ENCODE measurements at regions not wholly inside any gene's neighbourhood (a gene's known extent, or its start where the extent isn't known, plus 50 kb on each side); places are given as distances from the start of the nearest gene placed in this dataset.

DNA sequence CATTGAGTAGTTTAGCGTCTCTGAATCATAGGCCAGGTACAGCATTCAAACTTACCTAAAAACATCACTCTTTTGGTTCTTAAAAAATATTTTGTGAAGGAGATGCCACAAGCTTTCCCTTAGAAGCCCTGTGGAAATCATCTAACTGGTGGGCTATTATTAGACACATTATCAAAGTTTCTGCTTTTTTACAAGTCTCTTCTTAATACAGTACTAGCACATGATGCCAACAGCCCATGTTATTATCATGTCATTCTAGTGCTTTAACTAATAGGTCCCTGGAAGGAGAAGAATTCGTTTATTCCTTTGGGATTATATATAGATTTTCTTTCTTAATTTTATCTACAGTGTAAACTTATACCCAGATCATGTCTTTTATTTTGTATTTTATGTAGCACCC is 146.0 kb upstream of the PTPRK start:
- Histone ChIP-seq H3K27me3 (ENCODE audit: insufficient read depth, poor library complexity, severe bottlenecking) (no peaks in the 10 kb centered on the region), H3K4me3 (replicated peaks; ENCODE audit: insufficient read depth, low read length) (no peak overlapping the region)
- TF ChIP-seq SPI1 (IDR thresholded peaks at IDR 0.05; ENCODE audit: borderline replicate concordance, low read depth) (no peak), POLR2AphosphoS5 (IDR thresholded peaks at IDR 0.05; ENCODE audit: low read depth) (no peak)
- TF ChIP-seq, protein P1, sequence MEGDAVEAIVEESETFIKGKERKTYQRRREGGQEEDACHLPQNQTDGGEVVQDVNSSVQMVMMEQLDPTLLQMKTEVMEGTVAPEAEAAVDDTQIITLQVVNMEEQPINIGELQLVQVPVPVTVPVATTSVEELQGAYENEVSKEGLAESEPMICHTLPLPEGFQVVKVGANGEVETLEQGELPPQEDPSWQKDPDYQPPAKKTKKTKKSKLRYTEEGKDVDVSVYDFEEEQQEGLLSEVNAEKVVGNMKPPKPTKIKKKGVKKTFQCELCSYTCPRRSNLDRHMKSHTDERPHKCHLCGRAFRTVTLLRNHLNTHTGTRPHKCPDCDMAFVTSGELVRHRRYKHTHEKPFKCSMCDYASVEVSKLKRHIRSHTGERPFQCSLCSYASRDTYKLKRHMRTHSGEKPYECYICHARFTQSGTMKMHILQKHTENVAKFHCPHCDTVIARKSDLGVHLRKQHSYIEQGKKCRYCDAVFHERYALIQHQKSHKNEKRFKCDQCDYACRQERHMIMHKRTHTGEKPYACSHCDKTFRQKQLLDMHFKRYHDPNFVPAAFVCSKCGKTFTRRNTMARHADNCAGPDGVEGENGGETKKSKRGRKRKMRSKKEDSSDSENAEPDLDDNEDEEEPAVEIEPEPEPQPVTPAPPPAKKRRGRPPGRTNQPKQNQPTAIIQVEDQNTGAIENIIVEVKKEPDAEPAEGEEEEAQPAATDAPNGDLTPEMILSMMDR (IDR thresholded peaks at IDR 0.05; ENCODE audit: insufficient read depth, low read length), result no peak

DNA sequence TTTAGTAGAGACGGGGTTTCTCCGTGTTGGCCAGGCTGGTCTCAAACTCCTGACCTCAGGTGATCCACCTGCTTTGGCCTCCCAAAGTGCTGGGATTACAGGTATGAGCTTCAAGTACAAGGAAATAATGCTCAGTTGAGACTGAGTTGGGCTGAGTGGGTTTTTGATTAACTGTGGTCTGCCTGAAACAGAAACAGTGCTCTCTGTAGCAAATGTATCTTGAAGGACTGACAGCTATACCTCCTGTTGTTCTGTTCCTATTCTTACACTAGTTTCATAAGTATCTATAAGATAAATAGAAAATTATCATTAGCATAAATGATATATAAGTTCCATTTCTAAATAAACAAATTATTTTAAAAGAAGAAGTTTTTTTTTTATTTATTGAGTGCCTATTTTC is 142.8 kb upstream of the PTPRK start:
- Histone ChIP-seq H3K27ac (replicated peaks) (no peak overlapping the region), H3K4me3 (replicated peaks; ENCODE audit: insufficient read depth, low read length) (no peak overlapping the region), H3K27me3 (ENCODE audit: insufficient read depth, poor library complexity, severe bottlenecking) (no peaks in the 10 kb centered on the region)
- no peak for TF ChIP-seq REST (IDR thresholded peaks at IDR 0.05; ENCODE audit: insufficient replicate concordance, low read depth)
- TF ChIP-seq POLR2AphosphoS5 (IDR thresholded peaks at IDR 0.05; ENCODE audit: low read depth), result no peak
- TF ChIP-seq SPI1 (IDR thresholded peaks at IDR 0.05; ENCODE audit: borderline replicate concordance, low read depth), result no peak
- TF ChIP-seq GABPA (IDR thresholded peaks at IDR 0.05; ENCODE audit: low read depth), result no peak
- TF ChIP-seq, protein P1 (IDR thresholded peaks at IDR 0.05; ENCODE audit: insufficient read depth, low read length), result no peak
- DNase-seq (ENCODE audit: low read depth in 1 of 2, low spot score in 1 of 2), result no peak

More for the DNA sequence above, 146.0 kb upstream of the PTPRK start:
- no peak overlapping the region for H3K27ac ChIP-seq (replicated peaks)
- no peak for DNase-seq (ENCODE audit: low read depth in 1 of 2, low spot score in 1 of 2)

GRCh38 chr6:128659878-128660622 is 139.7 kb upstream of the PTPRK start:
- H3K27me3 ChIP-seq (ENCODE audit: insufficient read depth, poor library complexity, severe bottlenecking), result no peaks in the 10 kb centered on the region
- no peak for TF ChIP-seq REST (IDR thresholded peaks at IDR 0.05; ENCODE audit: insufficient replicate concordance, low read depth)
- no peak for TF ChIP-seq POLR2AphosphoS5 (IDR thresholded peaks at IDR 0.05; ENCODE audit: low read depth)
- TF ChIP-seq SPI1 (IDR thresholded peaks at IDR 0.05; ENCODE audit: borderline replicate concordance, low read depth), result no peak
- TF ChIP-seq GABPA (IDR thresholded peaks at IDR 0.05; ENCODE audit: low read depth), result no peak
- TF ChIP-seq, protein P1 (IDR thresholded peaks at IDR 0.05; ENCODE audit: insufficient read depth, low read length), result no peak
- no peak overlapping the region for H3K4me3 ChIP-seq (replicated peaks; ENCODE audit: insufficient read depth, low read length)
- no peak for DNase-seq (ENCODE audit: low read depth in 1 of 2, low spot score in 1 of 2)
- no peak overlapping the region for H3K27ac ChIP-seq (replicated peaks)

- no peak overlapping the region for H3K27ac ChIP-seq (replicated peaks)
- DNase-seq (ENCODE audit: low read depth in 1 of 2, low spot score in 1 of 2), result no peak
- TF ChIP-seq POLR2AphosphoS5 (IDR thresholded peaks at IDR 0.05; ENCODE audit: low read depth) (no peak), REST (IDR thresholded peaks at IDR 0.05; ENCODE audit: insufficient replicate concordance, low read depth) (no peak), GABPA (IDR thresholded peaks at IDR 0.05; ENCODE audit: low read depth) (no peak), SPI1 (IDR thresholded peaks at IDR 0.05; ENCODE audit: borderline replicate concordance, low read depth) (no peak)
- TF ChIP-seq, protein P1 (IDR thresholded peaks at IDR 0.05; ENCODE audit: insufficient read depth, low read length), result no peak
- no peak overlapping the region for H3K4me3 ChIP-seq (replicated peaks; ENCODE audit: insufficient read depth, low read length)
- H3K27me3 ChIP-seq (ENCODE audit: insufficient read depth, poor library complexity, severe bottlenecking), result no peaks in the 10 kb centered on the region
Measured at GRCh38 chr6:128659276-128659675, 138.9 kb upstream of the PTPRK start.
